GM12873 (cell line): ENCODE measurements at regions not wholly inside any gene's neighbourhood (a gene's known extent, or its start where the extent isn't known, plus 50 kb on each side); places are given as distances from the start of the nearest gene placed in this dataset.
A peak's percentile ranks its signal among the peaks of the same experiment; 100 is the strongest.

Experiments used
- CTCF ChIP-seq: IDR thresholded peaks from 2 replicates; pipeline ENCODE4 v1.5.1; 2012; ENCODE audit warnings: low read depth, mild to moderate bottlenecking, moderate library complexity, low read length, control low read depth; ENCODE audit not compliant: insufficient read depth; ENCODE audit errors: missing control alignments

- peak; percentile 36 for TF ChIP-seq CTCF
Measured at GRCh38 chr17:22703204-22703603, 1010.9 kb downstream of the KCNJ18 start.

GRCh38 chr17:22703786-22704441, 1011.6 kb downstream of the KCNJ18 start:
- TF ChIP-seq CTCF, result peak; percentile 3

- no peak for TF ChIP-seq CTCF
Measured at GRCh38 chr17:22704674-22705073, 1012.4 kb downstream of the KCNJ18 start.

- no peak for TF ChIP-seq CTCF
Measured at GRCh38 chr17:22707626-22708025, 1015.3 kb downstream of the KCNJ18 start.

- TF ChIP-seq CTCF, result no peak
Measured at GRCh38 chr17:22717211-22717610, 1024.9 kb downstream of the KCNJ18 start.

GRCh38 chr17:22718689-22719088, 1026.4 kb downstream of the KCNJ18 start:
- no peak for TF ChIP-seq CTCF
